ENCODE measurements at regions not wholly inside any gene's neighbourhood (a gene's known extent, or its start where the extent isn't known, plus 50 kb on each side); places are given as distances from the start of the nearest gene placed in this dataset.

DNA sequence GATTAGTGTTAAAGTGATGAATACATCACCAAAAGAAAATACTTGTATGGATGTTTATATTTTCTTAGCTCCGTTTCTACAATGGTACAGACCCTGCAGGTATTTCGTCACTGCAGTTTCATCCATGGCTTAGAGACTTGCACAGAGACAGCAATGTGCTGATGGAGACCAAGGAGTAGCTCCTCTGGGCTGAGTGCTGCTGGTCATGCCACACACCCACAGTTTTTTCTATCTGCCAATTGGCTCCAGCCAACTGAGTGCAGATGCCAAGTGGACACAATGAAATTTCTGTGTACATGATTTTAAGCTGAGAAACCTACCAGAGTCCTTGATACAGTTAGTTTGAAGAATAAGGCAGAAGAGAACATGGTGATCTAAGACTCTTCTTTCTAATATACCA lies 145.9 kb upstream of the ADCY2 start (continued):
- TF ChIP-seq CHD7 (IDR thresholded peaks at IDR 0.05; ENCODE audit: insufficient replicate concordance, low read length) (no peak), SP1 (IDR thresholded peaks at IDR 0.05; ENCODE audit: low read depth, low read length) (no peak), CTBP2 (IDR thresholded peaks at IDR 0.05; ENCODE audit: borderline replicate concordance, insufficient read depth, insufficient read length, low read length) (no peak), BRCA1 (IDR thresholded peaks at IDR 0.05; ENCODE audit: low read depth, low read length) (no peak), TBP (IDR thresholded peaks at IDR 0.05; ENCODE audit: low read depth, low read length) (no peak), RAD21 (IDR thresholded peaks at IDR 0.05 in 1 of 2, conservative IDR thresholded peaks at IDR 0.05 in 1 of 2; ENCODE audit: low read depth in 2 of 2, low read length in 2 of 2) (no peak), NRF1 (IDR thresholded peaks at IDR 0.05; ENCODE audit: low read depth, low read length) (no peak)

Measured in H1 (cell line).